SK-N-SH treated with all-trans-retinoic acid at 6 μM for 48 hours (cell line): ENCODE measurements at regions not wholly inside any gene's neighbourhood (a gene's known extent, or its start where the extent isn't known, plus 50 kb on each side); places are given as distances from the start of the nearest gene placed in this dataset.

Experiments used
- ATAC-seq: fragments of 200-7000 bp; cut with Tn5 transposase; 3 replicates; pipeline ENCODE4 v1.9.1; 2020; ENCODE audit warnings: mild to moderate bottlenecking, moderate library complexity
- ARNTL ChIP-seq: fragments of 450-650 bp; formaldehyde crosslinking; IDR thresholded peaks from 2 replicates; pipeline ENCODE4 v1.5.0; 2020; ENCODE audit warnings: low read depth, mild to moderate bottlenecking, moderate library complexity, borderline replicate concordance
- BACH2 ChIP-seq: fragments of 250-450 bp; sonication (Bioruptor Pico); IDR thresholded peaks from 2 replicates; pipeline ENCODE4 v1.9.0; 2021; ENCODE audit warnings: mild to moderate bottlenecking, borderline replicate concordance
- CREB5 ChIP-seq: fragments of 250-450 bp; sonication (Bioruptor Pico); IDR thresholded peaks from 2 replicates; pipeline ENCODE4 v1.5.1; 2020; ENCODE audit warnings: low read depth, mild to moderate bottlenecking, moderate library complexity
- CSDC2 ChIP-seq: fragments of 250-450 bp; sonication (Bioruptor Pico); IDR thresholded peaks from 2 replicates; pipeline ENCODE4 v1.5.0; 2020; ENCODE audit warnings: mild to moderate bottlenecking, moderate library complexity
- CSRNP3 ChIP-seq: fragments of 250-450 bp; sonication (Bioruptor Pico); IDR thresholded peaks from 2 replicates; pipeline ENCODE4 v1.5.1; 2021; ENCODE audit warnings: mild to moderate bottlenecking, moderate library complexity
- ESRRG ChIP-seq: fragments of 250-450 bp; sonication (Bioruptor Pico); IDR thresholded peaks from 2 replicates; pipeline ENCODE4 v1.6.1; 2021; ENCODE audit warnings: mild to moderate bottlenecking
- GLIS3 ChIP-seq: fragments of 250-450 bp; sonication (Bioruptor Pico); IDR thresholded peaks from 2 replicates; pipeline ENCODE4 v1.5.0; 2020; ENCODE audit warnings: mild to moderate bottlenecking, moderate library complexity
- ISL1 ChIP-seq: fragments of 250-450 bp; sonication (Bioruptor Pico); IDR thresholded peaks from 2 replicates; pipeline ENCODE4 v2.1.2; 2022; ENCODE audit warnings: mild to moderate bottlenecking, moderate library complexity
- OSR1 ChIP-seq: fragments of 250-450 bp; sonication (Bioruptor Pico); IDR thresholded peaks from 2 replicates; pipeline ENCODE4 v1.8.0; 2022; ENCODE audit warnings: moderate library complexity, mild to moderate bottlenecking, inconsistent platforms
- PATZ1 ChIP-seq: fragments of 250-450 bp; sonication (Bioruptor Pico); IDR thresholded peaks from 2 replicates; pipeline ENCODE4 v1.8.0; 2020; ENCODE audit warnings: mild to moderate bottlenecking, moderate library complexity, borderline replicate concordance
- POU6F1 ChIP-seq: fragments of 250-450 bp; sonication (Bioruptor Pico); IDR thresholded peaks from 2 replicates; pipeline ENCODE4 v1.8.0; 2021; ENCODE audit warnings: low read depth, mild to moderate bottlenecking, moderate library complexity, borderline replicate concordance
- PPARA ChIP-seq: fragments of 250-450 bp; sonication (Bioruptor Pico); IDR thresholded peaks from 2 replicates; pipeline ENCODE4 v1.5.0; 2020; ENCODE audit warnings: mild to moderate bottlenecking, borderline replicate concordance
- RARB ChIP-seq: fragments of 250-450 bp; sonication (Bioruptor Pico); IDR thresholded peaks from 2 replicates; pipeline ENCODE4 v1.8.0; 2021; ENCODE audit warnings: mild to moderate bottlenecking, moderate library complexity
- SNAI2 ChIP-seq: fragments of 250-450 bp; sonication (Bioruptor Pico); IDR thresholded peaks from 2 replicates; pipeline ENCODE4 v1.5.0; 2020; ENCODE audit warnings: mild to moderate bottlenecking, moderate library complexity
- TCF4 ChIP-seq: fragments of 250-450 bp; sonication (Bioruptor Pico); IDR thresholded peaks from 2 replicates; pipeline ENCODE4 v1.8.0; 2021; ENCODE audit warnings: mild to moderate bottlenecking, moderate library complexity, borderline replicate concordance
- TOX ChIP-seq: fragments of 250-450 bp; sonication (Bioruptor Pico); IDR thresholded peaks from 2 replicates; pipeline ENCODE4 v1.8.0; 2021; ENCODE audit warnings: mild to moderate bottlenecking, moderate library complexity, borderline replicate concordance
- TSHZ2 ChIP-seq: fragments of 250-450 bp; sonication (Bioruptor Pico); IDR thresholded peaks from 2 replicates; pipeline ENCODE4 v1.5.0; 2020; ENCODE audit warnings: mild to moderate bottlenecking, moderate library complexity
- ZC3H10 ChIP-seq: fragments of 250-450 bp; sonication (Bioruptor Pico); IDR thresholded peaks from 2 replicates; pipeline ENCODE4 v1.5.1; 2021; ENCODE audit warnings: mild to moderate bottlenecking, moderate library complexity
- ZFP3 ChIP-seq: fragments of 250-450 bp; sonication (Bioruptor Pico); IDR thresholded peaks from 2 replicates; pipeline ENCODE4 v1.5.0; 2020; ENCODE audit warnings: mild to moderate bottlenecking, moderate library complexity
- ZFP30 ChIP-seq: fragments of 450-650 bp; formaldehyde crosslinking; IDR thresholded peaks from 2 replicates; pipeline ENCODE4 v1.5.0; 2022; ENCODE audit warnings: mild to moderate bottlenecking, moderate library complexity
- ZNF565 ChIP-seq: fragments of 450-650 bp; formaldehyde crosslinking; conservative IDR thresholded peaks from 2 replicates; pipeline ENCODE4 v1.5.0; 2020; ENCODE audit warnings: low read depth, mild to moderate bottlenecking, moderate library complexity
- ZNF70 ChIP-seq: fragments of 450-650 bp; formaldehyde crosslinking; IDR thresholded peaks from 2 replicates; pipeline ENCODE4 v1.5.0; 2020; ENCODE audit warnings: mild to moderate bottlenecking, moderate library complexity
- ZNF8 ChIP-seq: fragments of 450-650 bp; formaldehyde crosslinking; IDR thresholded peaks from 2 replicates; pipeline ENCODE4 v1.5.0; 2020; ENCODE audit warnings: mild to moderate bottlenecking, moderate library complexity

GRCh38 chr6:8948733-8949132 lies 513.4 kb upstream of the SLC35B3 start:
- TF ChIP-seq BACH2 (CRISPR knock-in tag): no peak
- no peak for TF ChIP-seq CSDC2 (CRISPR knock-in tag)
- no peak for TF ChIP-seq TSHZ2
- TF ChIP-seq SNAI2 (CRISPR knock-in tag): no peak
- TF ChIP-seq TCF4: no peak
- TF ChIP-seq CSRNP3 (CRISPR knock-in tag): no peak
- no peak for TF ChIP-seq ZC3H10 (CRISPR knock-in tag)
- no peak for TF ChIP-seq PPARA (CRISPR knock-in tag)
- no peak for TF ChIP-seq ZFP3 (CRISPR knock-in tag)
- no peak for TF ChIP-seq GLIS3 (CRISPR knock-in tag)
- TF ChIP-seq ZNF70: no peak
- TF ChIP-seq ZNF8 (CRISPR knock-in tag): no peak
- TF ChIP-seq ZFP30: no peak
- no peak for TF ChIP-seq ISL1 (CRISPR knock-in tag)
- no peak for ATAC-seq

GRCh38 chr6:8947900-8948299 lies 512.6 kb upstream of the SLC35B3 start:
- ATAC-seq: no peak
- no peak for TF ChIP-seq ZC3H10 (CRISPR knock-in tag)
- TF ChIP-seq ARNTL (CRISPR knock-in tag): no peak
- TF ChIP-seq PPARA (CRISPR knock-in tag): no peak
- TF ChIP-seq RARB (CRISPR knock-in tag): no peak
- no peak for TF ChIP-seq ESRRG (CRISPR knock-in tag)

GRCh38 chr6:8944548-8944947 lies 509.2 kb upstream of the SLC35B3 start:
- ATAC-seq: no peak
- no peak for TF ChIP-seq OSR1 (CRISPR knock-in tag)
- TF ChIP-seq BACH2 (CRISPR knock-in tag): no peak
- no peak for TF ChIP-seq TCF4
- no peak for TF ChIP-seq PATZ1 (CRISPR knock-in tag)
- TF ChIP-seq ZFP30: no peak
- TF ChIP-seq ZFP3 (CRISPR knock-in tag): no peak
- no peak for TF ChIP-seq POU6F1
- TF ChIP-seq RARB (CRISPR knock-in tag): no peak
- TF ChIP-seq PPARA (CRISPR knock-in tag): no peak
- TF ChIP-seq ARNTL (CRISPR knock-in tag): no peak
- TF ChIP-seq SNAI2 (CRISPR knock-in tag): no peak
- no peak for TF ChIP-seq TOX
- no peak for TF ChIP-seq TSHZ2
- no peak for TF ChIP-seq ISL1 (CRISPR knock-in tag)
- TF ChIP-seq CREB5: no peak
- TF ChIP-seq ZNF565 (CRISPR knock-in tag): no peak
- no peak for TF ChIP-seq CSDC2 (CRISPR knock-in tag)
- no peak for TF ChIP-seq GLIS3 (CRISPR knock-in tag)
- no peak for TF ChIP-seq ZC3H10 (CRISPR knock-in tag)
- TF ChIP-seq ZNF8 (CRISPR knock-in tag): no peak
